ENCODE measurements at regions not wholly inside any gene's neighbourhood (a gene's known extent, or its start where the extent isn't known, plus 50 kb on each side); places are given as distances from the start of the nearest gene placed in this dataset.

DNA sequence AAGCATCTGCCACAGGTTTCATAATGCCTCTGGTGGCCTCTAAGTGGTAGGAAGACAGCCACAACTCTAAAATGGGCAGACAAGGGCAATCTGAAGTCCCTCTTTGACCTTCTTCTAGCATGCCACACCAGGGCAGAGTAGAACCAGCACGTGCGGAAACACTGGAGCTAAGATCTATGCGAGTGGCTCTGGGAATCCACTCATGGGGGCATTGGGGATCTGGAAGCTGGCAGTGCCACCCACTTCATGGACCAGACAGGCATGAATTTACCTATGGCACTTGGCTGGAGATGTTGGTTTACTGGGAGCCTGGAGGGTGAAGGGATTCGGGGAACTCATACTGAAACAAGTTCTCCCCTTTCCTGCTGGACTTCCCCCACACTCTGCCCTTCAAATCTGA, 337.4 kb downstream of the MIAT start:
- no peak for DNase-seq
- Histone ChIP-seq H3K36me3 (replicated peaks; ENCODE audit: insufficient read depth, low read length) (no peaks in the 10 kb centered on the region), H3K27me3 (replicated peaks; ENCODE audit: insufficient read depth, low read length) (no peaks in the 10 kb centered on the region; the same call in 1 of the 2 replicates), H3K4me1 (ENCODE audit: low read length) (no peaks in the 10 kb centered on the region), H3K4me2 (ENCODE audit: low read depth, low read length) (no peak overlapping the region), H3K27ac (ENCODE audit: low read length) (no peak overlapping the region), H4K20me1 (ENCODE audit: insufficient read depth, low read length) (no peaks in the 10 kb centered on the region), H2AFZ (ENCODE audit: low read length) (no peak overlapping the region), H3K4me3 (ENCODE audit: low read length) (no peak overlapping the region), H3F3A (ENCODE audit: insufficient read depth, low read length) (no peaks in the 10 kb centered on the region), H3K9me3 (replicated peaks; ENCODE audit: insufficient read depth, low read length) (no peaks in the 10 kb centered on the region), H3K79me2 (ENCODE audit: low read length) (no peaks in the 10 kb centered on the region), H3K9me2 (replicated peaks; ENCODE audit: insufficient read depth, low read length) (no peaks in the 10 kb centered on the region), H3K9ac (ENCODE audit: low read length) (no peak overlapping the region)
- no peak for TF ChIP-seq EZH2phosphoT487 (IDR thresholded peaks at IDR 0.05; ENCODE audit: low read length)
- TF ChIP-seq CTCF (IDR thresholded peaks at IDR 0.05; ENCODE audit: low read length) = no peak
- no peak for TF ChIP-seq EZH2 (optimal IDR thresholded peaks at IDR 0.05; ENCODE audit: low read depth, low read length)

- no peak overlapping the region for H3K4me3 ChIP-seq (ENCODE audit: low read length)
- H3K4me1 ChIP-seq (ENCODE audit: low read length) = no peaks in the 10 kb centered on the region
- H2AFZ ChIP-seq (ENCODE audit: low read length) = no peak overlapping the region
- H3K27me3 ChIP-seq (replicated peaks; ENCODE audit: insufficient read depth, low read length) = peaks cover under 1% of the 10 kb centered on the region; the same call in 1 of the 2 replicates
- DNase-seq = no peak
- TF ChIP-seq EZH2phosphoT487 (IDR thresholded peaks at IDR 0.05; ENCODE audit: low read length) = no peak
- TF ChIP-seq EZH2 (optimal IDR thresholded peaks at IDR 0.05; ENCODE audit: low read depth, low read length) = no peak
- no peak for TF ChIP-seq CTCF (IDR thresholded peaks at IDR 0.05; ENCODE audit: low read length)
- no peaks in the 10 kb centered on the region for H3K79me2 ChIP-seq (ENCODE audit: low read length)
- H3K9me2 ChIP-seq (replicated peaks; ENCODE audit: insufficient read depth, low read length) = no peaks in the 10 kb centered on the region
- H3K4me2 ChIP-seq (ENCODE audit: low read depth, low read length) = no peak overlapping the region
- no peak overlapping the region for H3K9ac ChIP-seq (ENCODE audit: low read length)
- H4K20me1 ChIP-seq (ENCODE audit: insufficient read depth, low read length) = no peaks in the 10 kb centered on the region
- no peaks in the 10 kb centered on the region for H3K9me3 ChIP-seq (replicated peaks; ENCODE audit: insufficient read depth, low read length)
- H3F3A ChIP-seq (ENCODE audit: insufficient read depth, low read length) = no peaks in the 10 kb centered on the region
- no peak overlapping the region for H3K27ac ChIP-seq (ENCODE audit: low read length)
- H3K36me3 ChIP-seq (replicated peaks; ENCODE audit: insufficient read depth, low read length) = no peaks in the 10 kb centered on the region
These were observed 337.8 kb downstream of the MIAT start for GRCh38 chr22:26995235-26995634.

DNA sequence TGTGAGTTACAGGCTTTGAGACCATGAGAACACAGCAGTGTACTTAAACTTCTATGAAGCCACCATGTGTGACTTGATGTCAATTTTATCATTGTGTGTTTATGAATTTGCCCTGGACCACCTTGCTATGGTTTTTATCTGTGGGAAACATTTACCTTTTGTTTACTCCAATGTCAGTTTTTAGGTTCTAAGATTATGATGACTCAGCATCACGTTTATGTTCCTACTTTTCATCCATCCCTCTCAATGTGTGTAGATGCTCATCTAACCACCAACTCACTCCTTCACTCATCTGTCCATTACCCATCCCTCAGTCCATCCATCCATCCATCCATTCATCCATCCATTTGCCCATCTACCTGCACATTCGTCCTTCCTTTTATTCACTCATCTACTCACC, 338.8 kb downstream of the MIAT start:
- H3K36me3 ChIP-seq (replicated peaks; ENCODE audit: insufficient read depth, low read length) = no peaks in the 10 kb centered on the region
- H3K79me2 ChIP-seq (ENCODE audit: low read length) = no peaks in the 10 kb centered on the region
- no peaks in the 10 kb centered on the region for H3K9me3 ChIP-seq (replicated peaks; ENCODE audit: insufficient read depth, low read length)
- no peaks in the 10 kb centered on the region for H3K9me2 ChIP-seq (replicated peaks; ENCODE audit: insufficient read depth, low read length)
- no peak overlapping the region for H2AFZ ChIP-seq (ENCODE audit: low read length)
- peaks cover 8% of the 10 kb centered on the region; the same call in 1 of the 2 replicates for H3K27me3 ChIP-seq (replicated peaks; ENCODE audit: insufficient read depth, low read length)
- H4K20me1 ChIP-seq (ENCODE audit: insufficient read depth, low read length) = no peaks in the 10 kb centered on the region
- no peaks in the 10 kb centered on the region for H3F3A ChIP-seq (ENCODE audit: insufficient read depth, low read length)
- TF ChIP-seq EZH2phosphoT487 (IDR thresholded peaks at IDR 0.05; ENCODE audit: low read length) (no peak), EZH2 (optimal IDR thresholded peaks at IDR 0.05; ENCODE audit: low read depth, low read length) (no peak), CTCF (IDR thresholded peaks at IDR 0.05; ENCODE audit: low read length) (no peak)
- DNase-seq = no peak
- H3K4me3 ChIP-seq (ENCODE audit: low read length) = no peak overlapping the region
- H3K4me2 ChIP-seq (ENCODE audit: low read depth, low read length) = no peak overlapping the region
- no peak overlapping the region for H3K27ac ChIP-seq (ENCODE audit: low read length)
- H3K4me1 ChIP-seq (ENCODE audit: low read length) = no peaks in the 10 kb centered on the region
- H3K9ac ChIP-seq (ENCODE audit: low read length) = no peak overlapping the region

Measured in MM.1S (cell line).